CD14-positive monocyte (primary cell): ENCODE measurements at regions not wholly inside any gene's neighbourhood (a gene's known extent, or its start where the extent isn't known, plus 50 kb on each side); places are given as distances from the start of the nearest gene placed in this dataset.

Experiments
- DNase-seq, 3 donors: peaks; one replicate each; pipeline ENCODE4 v3.0.0-alpha.2; 2011 to 2022
- H2AFZ ChIP-seq: 2 replicates; pipeline ENCODE4 v1.6.0; 2012; ENCODE audit warnings: mild to moderate bottlenecking, low read depth, low read length, inconsistent platforms; ENCODE audit not compliant: insufficient read depth, poor library complexity, severe bottlenecking
- H3K27ac ChIP-seq, 2 donors: 1 replicate in 1 of 2; 2 replicates in 1 of 2; pipeline ENCODE4 v1.5.1; 2012 to 2013; ENCODE audit warnings: low read length in 2 of 2, control low read depth in 1 of 2, inconsistent platforms in 1 of 2, low read depth in 1 of 2, mild to moderate bottlenecking in 1 of 2
- H3K27me3 ChIP-seq, 2 donors: one replicate each; pipeline versions ENCODE4 v1.6.0 to v1.6.1; 2011 to 2013; ENCODE audit warnings: low read length in 2 of 2; ENCODE audit not compliant: control insufficient read depth in 2 of 2, insufficient read depth in 2 of 2
- H3K36me3 ChIP-seq, 2 donors: replicated peaks in 1 of 2; 1 replicate in 1 of 2; 2 replicates in 1 of 2; pipeline versions ENCODE4 v1.5.1 to v1.6.1; 2012 to 2013; ENCODE audit warnings: low read length in 2 of 2, control low read depth in 1 of 2, inconsistent platforms in 1 of 2, mild to moderate bottlenecking in 1 of 2; ENCODE audit not compliant: insufficient read depth in 2 of 2, control insufficient read depth in 1 of 2
- H3K4me1 ChIP-seq, 2 donors: 1 replicate in 1 of 2; 2 replicates in 1 of 2; pipeline versions ENCODE4 v1.5.1 to v1.6.1; 2012 to 2013; ENCODE audit warnings: low read length in 2 of 2, control low read depth in 1 of 2, inconsistent platforms in 1 of 2, mild to moderate bottlenecking in 1 of 2, moderate library complexity in 1 of 2; ENCODE audit not compliant: insufficient read depth in 2 of 2, control insufficient read depth in 1 of 2
- H3K4me2 ChIP-seq: replicated peaks from 2 replicates; pipeline ENCODE3; 2012; ENCODE audit warnings: low read length, moderate library complexity, mild to moderate bottlenecking; ENCODE audit not compliant: poor library complexity, severe bottlenecking; ENCODE audit errors: extremely low read depth
- H3K4me3 ChIP-seq, 3 experiments: fragments of 200-600 bp in 1 of 3; sonication (generic) in 1 of 3; replicated peaks in 1 of 3; 1 replicate in 2 of 3; 2 replicates in 1 of 3; pipeline ENCODE4 v1.5.1; 2011 to 2013; ENCODE audit warnings: low read length in 3 of 3, mild to moderate bottlenecking in 3 of 3, control low read depth in 2 of 3, low read depth in 2 of 3, inconsistent platforms in 1 of 3, moderate library complexity in 1 of 3
- H3K79me2 ChIP-seq: 2 replicates; pipeline ENCODE4 v1.6.0; 2012; ENCODE audit warnings: mild to moderate bottlenecking, control low read depth, inconsistent platforms, low read length, moderate library complexity; ENCODE audit not compliant: insufficient read depth
- H3K9ac ChIP-seq: 2 replicates; pipeline ENCODE4 v1.6.0; 2017; ENCODE audit warnings: low read length, mild to moderate bottlenecking; ENCODE audit not compliant: insufficient read depth, poor library complexity, severe bottlenecking
- H3K9me3 ChIP-seq, 2 donors: replicated peaks in 1 of 2; 1 replicate in 1 of 2; 2 replicates in 1 of 2; pipeline versions ENCODE4 v1.5.1 to v1.6.1; 2012 to 2013; ENCODE audit warnings: low read length in 2 of 2, control low read depth in 1 of 2; ENCODE audit not compliant: control insufficient read depth in 1 of 2, insufficient read depth in 1 of 2
- H4K20me1 ChIP-seq: 2 replicates; pipeline ENCODE4 v1.6.0; 2012; ENCODE audit warnings: mild to moderate bottlenecking, low read length, control low read depth, moderate library complexity; ENCODE audit not compliant: insufficient read depth
- H3K27ac Mint-ChIP-seq, 7 donors: one replicate each; pipeline ENCODE4 v1.8.0; 2020; ENCODE audit warnings: mild to moderate bottlenecking in 7 of 7, mixed read lengths in 7 of 7, moderate library complexity in 6 of 7, inconsistent platforms in 2 of 7
- H3K27me3 Mint-ChIP-seq, 3 donors: one replicate each; pipeline ENCODE4 v1.8.0; 2021 to 2022; ENCODE audit warnings: low read depth in 3 of 3, mild to moderate bottlenecking in 3 of 3, mixed read lengths in 3 of 3, moderate library complexity in 3 of 3, inconsistent platforms in 1 of 3
- H3K36me3 Mint-ChIP-seq, 2 donors: one replicate each; pipeline ENCODE4 v1.8.0; 2020; ENCODE audit warnings: mixed read lengths in 2 of 2, inconsistent platforms in 1 of 2, mild to moderate bottlenecking in 1 of 2
- H3K4me1 Mint-ChIP-seq: one replicate; pipeline ENCODE4 v1.8.0; 2020; ENCODE audit warnings: mild to moderate bottlenecking, mixed read lengths
- H3K4me3 Mint-ChIP-seq, 2 donors: one replicate each; pipeline ENCODE4 v1.8.0; 2020; ENCODE audit warnings: mild to moderate bottlenecking in 2 of 2, mixed read lengths in 2 of 2, moderate library complexity in 1 of 2
- H3K9me3 Mint-ChIP-seq, 7 donors: one replicate each; pipeline ENCODE4 v1.8.0; 2020 to 2022; ENCODE audit warnings: mixed read lengths in 7 of 7, mild to moderate bottlenecking in 6 of 7, moderate library complexity in 6 of 7, inconsistent platforms in 2 of 7
- WGBS: methylation state at CpG from one replicate; pipeline ENCODE4 v1.1.5; 2013; ENCODE audit warnings: missing lambda C conversion rate; ENCODE audit not compliant: insufficient coverage; 5-methylcytosine and 5-hydroxymethylcytosine counted together
- intact Hi-C, 2 donors: fragments of 100-400 bp; cut with micrococcal nuclease; formaldehyde crosslinking; loops; one replicate each; pipeline versions ENCODE4 v1.15.0 to v1.15.1; 2023
- TF ChIP-seq, protein P1 (sequence below): fragments of 200-600 bp; IDR thresholded peaks from one replicate; pipeline ENCODE4 v1.8.0; 2022; ENCODE audit warnings: antibody characterized with exemption, mild to moderate bottlenecking

DNA sequence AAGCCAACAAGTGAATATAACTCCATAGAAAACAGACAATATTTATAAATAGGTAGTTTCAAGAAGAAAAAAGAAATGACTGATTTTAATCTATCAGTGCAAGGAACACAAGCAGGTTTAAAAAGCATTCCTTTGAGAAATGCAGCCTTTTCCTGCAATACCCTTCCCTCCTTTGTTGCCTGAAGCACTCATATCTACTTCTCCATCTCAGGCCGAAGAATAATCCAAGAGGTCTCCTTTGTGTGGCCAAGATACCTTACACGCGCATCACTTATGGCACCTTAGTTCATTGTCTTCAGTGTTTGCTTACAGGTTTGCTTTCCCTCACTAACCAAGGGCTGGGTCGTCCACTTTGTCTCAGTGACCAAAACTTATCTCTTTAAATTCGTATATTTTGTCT, 93.0 kb downstream of the MAIP1 start:
- Histone ChIP-seq H3K27me3 (no peaks in the 10 kb centered on the region), H2AFZ (no peak overlapping the region), H3K9ac (no peak overlapping the region), H3K4me2 (no peak overlapping the region), H3K9me3 (peaks cover 13 to 15% of the 10 kb centered on the region in 2 donors), H3K27ac (no peak overlapping the region), H4K20me1 (no peaks in the 10 kb centered on the region), H3K36me3 (no peaks in the 10 kb centered on the region), H3K4me3 (no peak overlapping the region), H3K4me1 (no peaks in the 10 kb centered on the region), H3K79me2 (no peaks in the 10 kb centered on the region)
- Mint-ChIP-seq H3K27me3 (no peaks in the 10 kb centered on the region), H3K27ac (no peak overlapping the region), H3K4me3 (no peak overlapping the region), H3K9me3 (peaks cover 10 to 25% (median 18%) of the 10 kb centered on the region in 7 donors), H3K36me3 (no peaks in the 10 kb centered on the region), H3K4me1 (no peaks in the 10 kb centered on the region)
- 100% methylated on average over 1 of the region's 5 CpGs for WGBS
- DNase-seq = no peak
- intact Hi-C loops = no loop called here
- TF ChIP-seq, protein P1, sequence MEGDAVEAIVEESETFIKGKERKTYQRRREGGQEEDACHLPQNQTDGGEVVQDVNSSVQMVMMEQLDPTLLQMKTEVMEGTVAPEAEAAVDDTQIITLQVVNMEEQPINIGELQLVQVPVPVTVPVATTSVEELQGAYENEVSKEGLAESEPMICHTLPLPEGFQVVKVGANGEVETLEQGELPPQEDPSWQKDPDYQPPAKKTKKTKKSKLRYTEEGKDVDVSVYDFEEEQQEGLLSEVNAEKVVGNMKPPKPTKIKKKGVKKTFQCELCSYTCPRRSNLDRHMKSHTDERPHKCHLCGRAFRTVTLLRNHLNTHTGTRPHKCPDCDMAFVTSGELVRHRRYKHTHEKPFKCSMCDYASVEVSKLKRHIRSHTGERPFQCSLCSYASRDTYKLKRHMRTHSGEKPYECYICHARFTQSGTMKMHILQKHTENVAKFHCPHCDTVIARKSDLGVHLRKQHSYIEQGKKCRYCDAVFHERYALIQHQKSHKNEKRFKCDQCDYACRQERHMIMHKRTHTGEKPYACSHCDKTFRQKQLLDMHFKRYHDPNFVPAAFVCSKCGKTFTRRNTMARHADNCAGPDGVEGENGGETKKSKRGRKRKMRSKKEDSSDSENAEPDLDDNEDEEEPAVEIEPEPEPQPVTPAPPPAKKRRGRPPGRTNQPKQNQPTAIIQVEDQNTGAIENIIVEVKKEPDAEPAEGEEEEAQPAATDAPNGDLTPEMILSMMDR = no peak

DNA sequence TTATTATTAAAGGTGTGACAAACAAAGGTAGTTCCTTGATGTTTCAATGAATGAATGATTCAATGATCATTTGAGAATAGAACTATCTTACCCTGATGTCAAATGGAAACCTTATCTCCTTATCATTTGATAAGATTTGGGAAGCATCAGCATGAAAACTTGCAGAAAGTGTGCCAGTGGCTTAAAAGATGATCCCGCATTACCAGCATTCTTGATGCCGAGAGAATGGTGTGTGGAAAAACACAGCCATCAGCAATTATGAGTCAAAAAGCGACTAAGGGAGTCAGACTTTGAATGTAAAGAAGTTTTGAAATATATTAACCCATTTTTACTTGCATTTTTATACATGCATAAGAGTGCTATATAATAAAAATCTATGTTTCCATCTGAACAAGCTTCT, 93.7 kb downstream of the MAIP1 start:
- WGBS = no CpG with 5 or more reads among the region's 3 CpGs
- H3K27ac Mint-ChIP-seq = no peak overlapping the region
- H3K9ac ChIP-seq = no peak overlapping the region
- H3K27me3 ChIP-seq = no peaks in the 10 kb centered on the region
- H3K27me3 Mint-ChIP-seq = no peaks in the 10 kb centered on the region
- H3K36me3 Mint-ChIP-seq = no peaks in the 10 kb centered on the region
- no peaks in the 10 kb centered on the region for H3K4me1 ChIP-seq
- H3K4me3 Mint-ChIP-seq = no peak overlapping the region
- no peak overlapping the region for H3K27ac ChIP-seq
- TF ChIP-seq, protein P1 = no peak
- peaks cover 10 to 25% (median 18%) of the 10 kb centered on the region in 7 donors for H3K9me3 Mint-ChIP-seq
- H4K20me1 ChIP-seq = no peaks in the 10 kb centered on the region
- no peaks in the 10 kb centered on the region for H3K79me2 ChIP-seq
- H3K36me3 ChIP-seq = no peaks in the 10 kb centered on the region
- H3K9me3 ChIP-seq = peaks cover 13 to 15% of the 10 kb centered on the region in 2 donors
- no peak overlapping the region for H2AFZ ChIP-seq
- no peak overlapping the region for H3K4me3 ChIP-seq
- intact Hi-C loops = no loop called here
- no peak overlapping the region for H3K4me2 ChIP-seq
- no peak for DNase-seq
- H3K4me1 Mint-ChIP-seq = no peaks in the 10 kb centered on the region
